Astrocyte (in vitro differentiated cells and primary cell): ENCODE measurements at regions not wholly inside any gene's neighbourhood (a gene's known extent, or its start where the extent isn't known, plus 50 kb on each side); places are given as distances from the start of the nearest gene placed in this dataset.

Experiments
- CTCF ChIP-seq: IDR thresholded peaks from 2 replicates; pipeline ENCODE4 v1.5.1; 2011; ENCODE audit warnings: low read depth, mild to moderate bottlenecking, inconsistent platforms, low read length, moderate library complexity; ENCODE audit not compliant: insufficient read depth
- EZH2 ChIP-seq: IDR thresholded peaks from 2 replicates; pipeline ENCODE4 v1.6.1; 2012; ENCODE audit warnings: mild to moderate bottlenecking, low read length, inconsistent platforms; ENCODE audit not compliant: insufficient read depth

GRCh38 chr1:227422581-227422980, 104.3 kb upstream of the CDC42BPA start:
- no peak for TF ChIP-seq CTCF
- TF ChIP-seq EZH2: no peak
